ENCODE measurements at regions not wholly inside any gene's neighbourhood (a gene's known extent, or its start where the extent isn't known, plus 50 kb on each side); places are given as distances from the start of the nearest gene placed in this dataset.

DNA sequence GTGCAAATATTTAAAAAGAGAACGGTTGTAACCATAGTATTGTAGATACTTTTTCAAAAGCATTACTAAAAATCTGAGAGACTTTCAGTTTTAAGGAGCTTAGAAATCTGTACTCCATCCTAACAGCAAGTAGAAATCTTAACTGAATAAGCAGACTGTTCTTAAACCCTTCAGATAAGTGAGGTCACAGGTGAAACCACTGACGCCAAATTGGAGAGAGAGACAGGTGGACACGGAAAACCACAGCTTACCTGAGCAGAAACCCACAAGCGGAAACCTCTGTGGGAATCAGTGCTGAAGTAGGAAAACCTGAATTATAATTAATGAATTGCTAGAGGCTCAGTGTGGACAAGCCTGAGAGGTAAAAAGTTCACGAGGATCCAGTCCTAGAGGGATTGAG lies 959.4 kb upstream of the CELF4 start:
- H3K27me3 ChIP-seq = no peaks in the 10 kb centered on the region
- no peaks in the 10 kb centered on the region for H3K9me3 ChIP-seq
- no peaks in the 10 kb centered on the region for H3K36me3 ChIP-seq
- no peak overlapping the region for H3K4me3 ChIP-seq
- H3K27ac ChIP-seq = no peak overlapping the region
- TF ChIP-seq POLR2A (IDR thresholded peaks at IDR 0.05) = no peak
- TF ChIP-seq, protein P1, sequence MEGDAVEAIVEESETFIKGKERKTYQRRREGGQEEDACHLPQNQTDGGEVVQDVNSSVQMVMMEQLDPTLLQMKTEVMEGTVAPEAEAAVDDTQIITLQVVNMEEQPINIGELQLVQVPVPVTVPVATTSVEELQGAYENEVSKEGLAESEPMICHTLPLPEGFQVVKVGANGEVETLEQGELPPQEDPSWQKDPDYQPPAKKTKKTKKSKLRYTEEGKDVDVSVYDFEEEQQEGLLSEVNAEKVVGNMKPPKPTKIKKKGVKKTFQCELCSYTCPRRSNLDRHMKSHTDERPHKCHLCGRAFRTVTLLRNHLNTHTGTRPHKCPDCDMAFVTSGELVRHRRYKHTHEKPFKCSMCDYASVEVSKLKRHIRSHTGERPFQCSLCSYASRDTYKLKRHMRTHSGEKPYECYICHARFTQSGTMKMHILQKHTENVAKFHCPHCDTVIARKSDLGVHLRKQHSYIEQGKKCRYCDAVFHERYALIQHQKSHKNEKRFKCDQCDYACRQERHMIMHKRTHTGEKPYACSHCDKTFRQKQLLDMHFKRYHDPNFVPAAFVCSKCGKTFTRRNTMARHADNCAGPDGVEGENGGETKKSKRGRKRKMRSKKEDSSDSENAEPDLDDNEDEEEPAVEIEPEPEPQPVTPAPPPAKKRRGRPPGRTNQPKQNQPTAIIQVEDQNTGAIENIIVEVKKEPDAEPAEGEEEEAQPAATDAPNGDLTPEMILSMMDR (IDR thresholded peaks at IDR 0.05) = no peak
- H3K4me1 ChIP-seq = no peaks in the 10 kb centered on the region
- no peak for DNase-seq

GRCh38 chr18:38520786-38521185 lies 955.2 kb upstream of the CELF4 start:
- H3K4me3 ChIP-seq = no peak overlapping the region
- H3K27ac ChIP-seq = no peak overlapping the region
- DNase-seq = no peak
- no peaks in the 10 kb centered on the region for H3K4me1 ChIP-seq
- H3K9me3 ChIP-seq = no peaks in the 10 kb centered on the region
- TF ChIP-seq, protein P1 (IDR thresholded peaks at IDR 0.05) = no peak
- TF ChIP-seq POLR2A (IDR thresholded peaks at IDR 0.05) = no peak
- no peaks in the 10 kb centered on the region for H3K27me3 ChIP-seq
- no peaks in the 10 kb centered on the region for H3K36me3 ChIP-seq

GRCh38 chr18:38502539-38502938 lies 936.9 kb upstream of the CELF4 start:
- H3K27me3 ChIP-seq = no peaks in the 10 kb centered on the region
- no peak overlapping the region for H3K4me3 ChIP-seq
- no peaks in the 10 kb centered on the region for H3K4me1 ChIP-seq
- H3K36me3 ChIP-seq = no peaks in the 10 kb centered on the region
- no peaks in the 10 kb centered on the region for H3K9me3 ChIP-seq
- DNase-seq = no peak
- no peak overlapping the region for H3K27ac ChIP-seq
- TF ChIP-seq, protein P1 (IDR thresholded peaks at IDR 0.05) = no peak

DNA sequence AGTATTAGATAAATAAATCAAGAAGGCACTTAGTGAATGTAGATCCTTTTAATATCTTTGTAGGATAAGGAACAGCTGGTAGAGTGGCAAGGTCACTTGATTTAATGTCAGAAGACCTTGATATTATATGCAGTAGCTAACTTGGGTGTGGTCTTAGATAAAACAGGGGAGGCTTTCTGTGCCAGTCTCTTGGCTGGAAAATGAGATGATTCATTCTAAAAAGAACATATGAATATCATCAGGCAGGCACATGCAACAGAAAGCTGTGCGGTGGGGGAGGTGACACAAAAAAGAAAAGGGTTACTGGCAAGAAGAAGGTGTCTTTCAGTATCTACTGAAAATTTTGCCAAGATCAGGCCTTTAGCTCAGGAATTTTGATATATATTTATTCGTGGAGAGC lies 931.7 kb upstream of the CELF4 start:
- no peak for TF ChIP-seq POLR2A (IDR thresholded peaks at IDR 0.05)
- TF ChIP-seq, protein P1 (IDR thresholded peaks at IDR 0.05) = no peak
- no peaks in the 10 kb centered on the region for H3K36me3 ChIP-seq
- H3K27ac ChIP-seq = no peak overlapping the region
- H3K4me3 ChIP-seq = no peak overlapping the region
- peaks cover 0 to 4% (median 0%) of the 10 kb centered on the region in 4 donors for H3K9me3 ChIP-seq
- DNase-seq = no peak
- no peaks in the 10 kb centered on the region for H3K4me1 ChIP-seq
- no peaks in the 10 kb centered on the region for H3K27me3 ChIP-seq

GRCh38 chr18:38496222-38496793 lies 930.7 kb upstream of the CELF4 start:
- TF ChIP-seq POLR2A (IDR thresholded peaks at IDR 0.05) = no peak
- TF ChIP-seq, protein P1 (IDR thresholded peaks at IDR 0.05) = no peak
- H3K4me1 ChIP-seq = no peaks in the 10 kb centered on the region

DNA sequence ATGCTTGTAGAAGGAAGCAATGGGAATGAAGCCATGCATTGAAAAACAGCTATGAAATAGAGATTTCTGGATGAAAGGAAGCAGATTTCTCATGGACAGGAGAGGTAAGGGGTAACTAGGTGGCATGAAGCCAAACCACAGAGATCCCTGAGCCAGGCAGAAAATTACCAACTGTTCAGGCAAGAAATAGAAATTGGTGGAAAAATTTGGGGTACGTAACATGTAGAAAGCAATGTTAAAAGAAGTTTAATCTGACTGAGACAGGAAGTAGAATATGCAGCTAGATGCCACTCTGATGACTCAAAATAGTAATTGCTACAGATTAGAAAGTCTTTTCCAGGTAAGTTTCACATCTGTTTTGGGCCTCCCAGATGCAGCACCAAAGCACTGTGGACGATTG lies 928.5 kb upstream of the CELF4 start:
- Histone ChIP-seq H3K4me1 (no peaks in the 10 kb centered on the region), H3K36me3 (no peaks in the 10 kb centered on the region), H3K9me3 (peaks cover 0 to 4% (median 0%) of the 10 kb centered on the region in 4 donors), H3K4me3 (no peak overlapping the region), H3K27ac (no peak overlapping the region), H3K27me3 (no peaks in the 10 kb centered on the region)
- no peak for DNase-seq
- no peak for TF ChIP-seq POLR2A (IDR thresholded peaks at IDR 0.05)
- TF ChIP-seq, protein P1 (IDR thresholded peaks at IDR 0.05) = no peak

More at GRCh38 chr18:38496222-38496793, 930.7 kb upstream of the CELF4 start:
- no peaks in the 10 kb centered on the region for H3K27me3 ChIP-seq
- no peak overlapping the region for H3K4me3 ChIP-seq
- no peak for DNase-seq
- H3K9me3 ChIP-seq = peaks cover 0 to 4% (median 0%) of the 10 kb centered on the region in 4 donors
- no peaks in the 10 kb centered on the region for H3K36me3 ChIP-seq
- no peak overlapping the region for H3K27ac ChIP-seq

All from Peyer's patch (tissue), 4 donors.